ENCODE measurements at regions not wholly inside any gene's neighbourhood (a gene's known extent, or its start where the extent isn't known, plus 50 kb on each side); places are given as distances from the start of the nearest gene placed in this dataset.

GRCh38 chr3:117726776-117727175 lies 1017.2 kb downstream of the TUSC7 start:
- ATAC-seq (no peak), DNase-seq (ENCODE audit: low spot score) (no peak)
- Mint-ChIP-seq H3K27me3 (ENCODE audit: insufficient read depth, low read depth, poor library complexity) (no peaks in the 10 kb centered on the region), H3K4me1 (no peaks in the 10 kb centered on the region), H3K27ac (no peak overlapping the region), H3K9me3 (no peaks in the 10 kb centered on the region), H3K4me3 (no peak overlapping the region), H3K36me3 (ENCODE audit: low read depth) (no peaks in the 10 kb centered on the region)
- Histone ChIP-seq H3K4me2 (no peak overlapping the region), H3K27me3 (ENCODE audit: insufficient read depth) (no peaks in the 10 kb centered on the region), H3K4me3 (no peak overlapping the region), H3K27ac (ENCODE audit: low read depth) (no peak overlapping the region), H3K79me2 (replicated peaks; ENCODE audit: insufficient read depth) (no peaks in the 10 kb centered on the region), H4K20me1 (replicated peaks; ENCODE audit: insufficient read depth) (no peaks in the 10 kb centered on the region), H2AFZ (no peak overlapping the region), H3K4me1 (ENCODE audit: insufficient read depth) (no peaks in the 10 kb centered on the region), H3K9me2 (ENCODE audit: insufficient read depth) (no peaks in the 10 kb centered on the region), H3K36me3 (ENCODE audit: insufficient read depth) (no peaks in the 10 kb centered on the region), H3F3A (replicated peaks; ENCODE audit: low read depth) (no peaks in the 10 kb centered on the region)
- TF ChIP-seq EZH2phosphoT487 (IDR thresholded peaks at IDR 0.05; ENCODE audit: unreplicated experiment) (no peak), NANOG (IDR thresholded peaks at IDR 0.05; ENCODE audit: borderline replicate concordance) (no peak), STAT1 (IDR thresholded peaks at IDR 0.05; ENCODE audit: unreplicated experiment) (no peak), JUNB (IDR thresholded peaks at IDR 0.05; ENCODE audit: unreplicated experiment) (no peak), REST (IDR thresholded peaks at IDR 0.05; ENCODE audit: unreplicated experiment) (no peak), ZNF114 (CRISPR knock-in tag; IDR thresholded peaks at IDR 0.05) (no peak), ZNF331 (CRISPR knock-in tag; IDR thresholded peaks at IDR 0.05; ENCODE audit: low read depth) (no peak), ZNF462 (CRISPR knock-in tag; IDR thresholded peaks at IDR 0.05) (no peak), EZH2 (IDR thresholded peaks at IDR 0.05; ENCODE audit: low read depth, unreplicated experiment) (no peak), CREB1 (CRISPR knock-in tag; IDR thresholded peaks at IDR 0.05; ENCODE audit: low read depth) (no peak), POLR2AphosphoS5 (IDR thresholded peaks at IDR 0.05; ENCODE audit: low read depth) (no peak)
- TF ChIP-seq, protein P1, sequence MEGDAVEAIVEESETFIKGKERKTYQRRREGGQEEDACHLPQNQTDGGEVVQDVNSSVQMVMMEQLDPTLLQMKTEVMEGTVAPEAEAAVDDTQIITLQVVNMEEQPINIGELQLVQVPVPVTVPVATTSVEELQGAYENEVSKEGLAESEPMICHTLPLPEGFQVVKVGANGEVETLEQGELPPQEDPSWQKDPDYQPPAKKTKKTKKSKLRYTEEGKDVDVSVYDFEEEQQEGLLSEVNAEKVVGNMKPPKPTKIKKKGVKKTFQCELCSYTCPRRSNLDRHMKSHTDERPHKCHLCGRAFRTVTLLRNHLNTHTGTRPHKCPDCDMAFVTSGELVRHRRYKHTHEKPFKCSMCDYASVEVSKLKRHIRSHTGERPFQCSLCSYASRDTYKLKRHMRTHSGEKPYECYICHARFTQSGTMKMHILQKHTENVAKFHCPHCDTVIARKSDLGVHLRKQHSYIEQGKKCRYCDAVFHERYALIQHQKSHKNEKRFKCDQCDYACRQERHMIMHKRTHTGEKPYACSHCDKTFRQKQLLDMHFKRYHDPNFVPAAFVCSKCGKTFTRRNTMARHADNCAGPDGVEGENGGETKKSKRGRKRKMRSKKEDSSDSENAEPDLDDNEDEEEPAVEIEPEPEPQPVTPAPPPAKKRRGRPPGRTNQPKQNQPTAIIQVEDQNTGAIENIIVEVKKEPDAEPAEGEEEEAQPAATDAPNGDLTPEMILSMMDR (conservative IDR thresholded peaks at IDR 0.05; ENCODE audit: low read depth in 2 of 2) = no peak
- TF ChIP-seq, protein P2, sequence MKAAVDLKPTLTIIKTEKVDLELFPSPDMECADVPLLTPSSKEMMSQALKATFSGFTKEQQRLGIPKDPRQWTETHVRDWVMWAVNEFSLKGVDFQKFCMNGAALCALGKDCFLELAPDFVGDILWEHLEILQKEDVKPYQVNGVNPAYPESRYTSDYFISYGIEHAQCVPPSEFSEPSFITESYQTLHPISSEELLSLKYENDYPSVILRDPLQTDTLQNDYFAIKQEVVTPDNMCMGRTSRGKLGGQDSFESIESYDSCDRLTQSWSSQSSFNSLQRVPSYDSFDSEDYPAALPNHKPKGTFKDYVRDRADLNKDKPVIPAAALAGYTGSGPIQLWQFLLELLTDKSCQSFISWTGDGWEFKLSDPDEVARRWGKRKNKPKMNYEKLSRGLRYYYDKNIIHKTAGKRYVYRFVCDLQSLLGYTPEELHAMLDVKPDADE (IDR thresholded peaks at IDR 0.05) = no peak

Data from GM23338 (cell line).